ENCODE measurements at regions not wholly inside any gene's neighbourhood (a gene's known extent, or its start where the extent isn't known, plus 50 kb on each side); places are given as distances from the start of the nearest gene placed in this dataset.
"Not testable (repeated sequence)": the region's sequence is repeated elsewhere in the genome, so short reads cannot be mapped to it uniquely, and the experiment has no call there.

GRCh38 chr6:85251300-85251699 lies 198.6 kb upstream of the NT5E start:
- Mint-ChIP-seq H3K9me3 (peaks cover 34% of the 10 kb centered on the region), H3K27ac (no peak overlapping the region), H3K4me3 (no peak overlapping the region), H3K4me1 (ENCODE audit: low read depth) (no peaks in the 10 kb centered on the region), H3K27me3 (no peaks in the 10 kb centered on the region), H3K36me3 (ENCODE audit: low read depth) (no peaks in the 10 kb centered on the region)
- intact Hi-C loops (cut with micrococcal nuclease), result no loop called here

GRCh38 chr6:85250586-85251220 lies 199.2 kb upstream of the NT5E start:
- intact Hi-C loops (cut with micrococcal nuclease), result no loop called here
- Mint-ChIP-seq H3K9me3 (peaks cover 34% of the 10 kb centered on the region), H3K4me1 (ENCODE audit: low read depth) (no peaks in the 10 kb centered on the region), H3K4me3 (no peak overlapping the region), H3K27ac (no peak overlapping the region), H3K36me3 (ENCODE audit: low read depth) (no peaks in the 10 kb centered on the region), H3K27me3 (no peaks in the 10 kb centered on the region)

- H3K9me3 Mint-ChIP-seq, result peaks cover 9% of the 10 kb centered on the region
- H3K27ac Mint-ChIP-seq, result no peak overlapping the region
- no peaks in the 10 kb centered on the region for H3K27me3 Mint-ChIP-seq
- H3K4me3 Mint-ChIP-seq, result no peak overlapping the region
- H3K36me3 Mint-ChIP-seq (ENCODE audit: low read depth), result no peaks in the 10 kb centered on the region
- no peaks in the 10 kb centered on the region for H3K4me1 Mint-ChIP-seq (ENCODE audit: low read depth)
- intact Hi-C loops (cut with micrococcal nuclease), result no loop called here
These were observed 204.9 kb upstream of the NT5E start for GRCh38 chr6:85245004-85245403.

- intact Hi-C loops (cut with micrococcal nuclease), result no loop called here
- H3K4me3 Mint-ChIP-seq, result no peak overlapping the region
- H3K9me3 Mint-ChIP-seq, result no peaks in the 10 kb centered on the region
- no peaks in the 10 kb centered on the region for H3K36me3 Mint-ChIP-seq (ENCODE audit: low read depth)
- H3K27ac Mint-ChIP-seq, result no peak overlapping the region
- H3K27me3 Mint-ChIP-seq, result no peaks in the 10 kb centered on the region
- H3K4me1 Mint-ChIP-seq (ENCODE audit: low read depth), result no peaks in the 10 kb centered on the region
These were observed 208.3 kb upstream of the NT5E start for GRCh38 chr6:85241498-85242052.

- no peak overlapping the region for H3K4me3 Mint-ChIP-seq
- no peaks in the 10 kb centered on the region for H3K4me1 Mint-ChIP-seq (ENCODE audit: low read depth)
- intact Hi-C loops (cut with micrococcal nuclease), result no loop called here
- no peaks in the 10 kb centered on the region for H3K9me3 Mint-ChIP-seq
- H3K27me3 Mint-ChIP-seq, result no peaks in the 10 kb centered on the region
- no peaks in the 10 kb centered on the region for H3K36me3 Mint-ChIP-seq (ENCODE audit: low read depth)
- H3K27ac Mint-ChIP-seq, result no peak overlapping the region
These were observed 209.0 kb upstream of the NT5E start for GRCh38 chr6:85240787-85241385.

GRCh38 chr6:85237478-85237877 lies 212.4 kb upstream of the NT5E start:
- H3K4me1 Mint-ChIP-seq (ENCODE audit: low read depth), result no peaks in the 10 kb centered on the region
- H3K9me3 Mint-ChIP-seq, result peaks cover 20% of the 10 kb centered on the region
- no peaks in the 10 kb centered on the region for H3K27me3 Mint-ChIP-seq
- intact Hi-C loops (cut with micrococcal nuclease), result no loop called here
- no peak overlapping the region for H3K27ac Mint-ChIP-seq
- no peak overlapping the region for H3K4me3 Mint-ChIP-seq
- H3K36me3 Mint-ChIP-seq (ENCODE audit: low read depth), result no peaks in the 10 kb centered on the region

- peaks cover 28% of the 10 kb centered on the region for H3K9me3 Mint-ChIP-seq
- H3K4me1 Mint-ChIP-seq (ENCODE audit: low read depth), result no peaks in the 10 kb centered on the region
- H3K36me3 Mint-ChIP-seq (ENCODE audit: low read depth), result no peaks in the 10 kb centered on the region
- no peak overlapping the region for H3K4me3 Mint-ChIP-seq
- H3K27ac Mint-ChIP-seq, result no peak overlapping the region
- H3K27me3 Mint-ChIP-seq, result no peaks in the 10 kb centered on the region
- intact Hi-C loops (cut with micrococcal nuclease), result no loop called here
These were observed 213.2 kb upstream of the NT5E start for GRCh38 chr6:85236636-85237035.

GRCh38 chr6:85227345-85227744 lies 222.5 kb upstream of the NT5E start:
- H3K36me3 Mint-ChIP-seq (ENCODE audit: low read depth); H3K27me3 Mint-ChIP-seq; H3K27ac Mint-ChIP-seq; H3K4me1 Mint-ChIP-seq (ENCODE audit: low read depth); intact Hi-C loops (cut with micrococcal nuclease); H3K4me3 Mint-ChIP-seq: not testable (repeated sequence)
- H3K9me3 Mint-ChIP-seq, result peaks cover 79% of the 10 kb centered on the region

GRCh38 chr6:85212794-85213193 lies 237.1 kb upstream of the NT5E start:
- H3K27ac Mint-ChIP-seq; H3K27me3 Mint-ChIP-seq; H3K4me3 Mint-ChIP-seq; H3K36me3 Mint-ChIP-seq (ENCODE audit: low read depth); intact Hi-C loops (cut with micrococcal nuclease); H3K4me1 Mint-ChIP-seq (ENCODE audit: low read depth): not testable (repeated sequence)
- H3K9me3 Mint-ChIP-seq, result peaks cover 71% of the 10 kb centered on the region

- no peak overlapping the region for H3K4me3 Mint-ChIP-seq
- H3K36me3 Mint-ChIP-seq (ENCODE audit: low read depth), result no peaks in the 10 kb centered on the region
- no peaks in the 10 kb centered on the region for H3K27me3 Mint-ChIP-seq
- H3K9me3 Mint-ChIP-seq, result peaks cover 26% of the 10 kb centered on the region
- no peak overlapping the region for H3K27ac Mint-ChIP-seq
- H3K4me1 Mint-ChIP-seq (ENCODE audit: low read depth), result no peaks in the 10 kb centered on the region
- intact Hi-C loops (cut with micrococcal nuclease), result no loop called here
These were observed 254.6 kb upstream of the NT5E start for GRCh38 chr6:85195243-85195642.

- intact Hi-C loops (cut with micrococcal nuclease), result no loop called here
- no peaks in the 10 kb centered on the region for H3K36me3 Mint-ChIP-seq (ENCODE audit: low read depth)
These were observed 256.5 kb upstream of the NT5E start for GRCh38 chr6:85193339-85193738.

GRCh38 chr6:85192596-85192995 lies 257.3 kb upstream of the NT5E start:
- intact Hi-C loops (cut with micrococcal nuclease), result no loop called here
- no peaks in the 10 kb centered on the region for H3K27me3 Mint-ChIP-seq

More at GRCh38 chr6:85193339-85193738, 256.5 kb upstream of the NT5E start:
- Mint-ChIP-seq H3K27ac (no peak overlapping the region), H3K9me3 (peaks cover 45% of the 10 kb centered on the region), H3K4me3 (no peak overlapping the region), H3K4me1 (ENCODE audit: low read depth) (no peaks in the 10 kb centered on the region), H3K27me3 (no peaks in the 10 kb centered on the region)

GRCh38 chr6:85192186-85192585 lies 257.7 kb upstream of the NT5E start:
- Mint-ChIP-seq H3K9me3 (peaks cover 45% of the 10 kb centered on the region), H3K27ac (no peak overlapping the region), H3K4me1 (ENCODE audit: low read depth) (no peaks in the 10 kb centered on the region), H3K36me3 (ENCODE audit: low read depth) (no peaks in the 10 kb centered on the region), H3K4me3 (no peak overlapping the region), H3K27me3 (no peaks in the 10 kb centered on the region)
- intact Hi-C loops (cut with micrococcal nuclease), result no loop called here

More at GRCh38 chr6:85192596-85192995, 257.3 kb upstream of the NT5E start:
- Mint-ChIP-seq H3K36me3 (ENCODE audit: low read depth) (no peaks in the 10 kb centered on the region), H3K27ac (no peak overlapping the region), H3K9me3 (peaks cover 47% of the 10 kb centered on the region), H3K4me3 (no peak overlapping the region), H3K4me1 (ENCODE audit: low read depth) (no peaks in the 10 kb centered on the region)

GRCh38 chr6:85191656-85192055 lies 258.2 kb upstream of the NT5E start:
- H3K36me3 Mint-ChIP-seq (ENCODE audit: low read depth), result no peaks in the 10 kb centered on the region
- no peaks in the 10 kb centered on the region for H3K4me1 Mint-ChIP-seq (ENCODE audit: low read depth)
- peaks cover 42% of the 10 kb centered on the region for H3K9me3 Mint-ChIP-seq
- H3K27me3 Mint-ChIP-seq, result no peaks in the 10 kb centered on the region
- intact Hi-C loops (cut with micrococcal nuclease), result no loop called here
- no peak overlapping the region for H3K4me3 Mint-ChIP-seq
- no peak overlapping the region for H3K27ac Mint-ChIP-seq

Data from dendritic cell treated with granulocyte-macrophage colony-stimulating factor and Interleukin-4, amounts not matched to agents 40 ng/mL and 50 ng/mL, for 4 days (primary cell).